H9 (cell line): ENCODE measurements at regions not wholly inside any gene's neighbourhood (a gene's known extent, or its start where the extent isn't known, plus 50 kb on each side); places are given as distances from the start of the nearest gene placed in this dataset.

Source experiments
- DNase-seq: peaks from one replicate; pipeline ENCODE4 v3.0.0-alpha.2; 2017
- H2AFZ ChIP-seq: one replicate; pipeline ENCODE4 v1.6.1; 2013; ENCODE audit warnings: mild to moderate bottlenecking, low read length, control low read depth, moderate library complexity
- H2AK5ac ChIP-seq: 2 replicates; pipeline ENCODE4 v1.6.1; 2013; ENCODE audit warnings: low read length, control low read depth, mixed read lengths; ENCODE audit not compliant: insufficient read length
- H2BK120ac ChIP-seq: one replicate; pipeline ENCODE4 v1.6.1; 2013; ENCODE audit warnings: low read depth, mild to moderate bottlenecking, low read length, control low read depth, inconsistent platforms; ENCODE audit not compliant: poor library complexity, severe bottlenecking
- H2BK12ac ChIP-seq: 2 replicates; pipeline ENCODE4 v1.6.1; 2013; ENCODE audit warnings: low read length, control low read depth, mixed read lengths, low read depth; ENCODE audit not compliant: insufficient read length
- H2BK15ac ChIP-seq: 2 replicates; pipeline ENCODE4 v1.6.1; 2013; ENCODE audit warnings: low read depth, low read length, control low read depth
- H2BK20ac ChIP-seq: one replicate; pipeline ENCODE4 v1.6.1; 2013; ENCODE audit warnings: low read depth, mild to moderate bottlenecking, low read length, control low read depth, inconsistent platforms; ENCODE audit not compliant: poor library complexity, severe bottlenecking
- H2BK5ac ChIP-seq: 2 replicates; pipeline ENCODE4 v1.6.1; 2013; ENCODE audit warnings: low read length, control low read depth, mixed read lengths; ENCODE audit not compliant: insufficient read length
- H3K14ac ChIP-seq: 2 replicates; pipeline ENCODE4 v1.6.1; 2013; ENCODE audit warnings: low read length, control low read depth; ENCODE audit not compliant: insufficient read depth
- H3K18ac ChIP-seq: 2 replicates; pipeline ENCODE4 v1.6.1; 2013; ENCODE audit warnings: low read depth, mild to moderate bottlenecking, mixed read lengths, low read length, control low read depth; ENCODE audit not compliant: insufficient read length
- H3K23ac ChIP-seq: 2 replicates; pipeline ENCODE4 v1.6.1; 2013; ENCODE audit warnings: low read length, control low read depth, mixed read lengths, low read depth; ENCODE audit not compliant: insufficient read length
- H3K23me2 ChIP-seq: 2 replicates; pipeline ENCODE4 v1.6.1; 2013; ENCODE audit warnings: low read depth, mild to moderate bottlenecking, mixed read lengths, low read length, control low read depth; ENCODE audit not compliant: insufficient read length, poor library complexity, severe bottlenecking
- H3K27ac ChIP-seq: 2 replicates; pipeline ENCODE4 v1.5.1; 2013; ENCODE audit warnings: low read length, control low read depth, mixed read lengths, low read depth; ENCODE audit not compliant: insufficient read length
- H3K27me3 ChIP-seq: 2 replicates; pipeline ENCODE4 v1.6.1; 2013; ENCODE audit warnings: low read length, control low read depth, inconsistent platforms; ENCODE audit not compliant: insufficient read depth
- H3K4ac ChIP-seq: 2 replicates; pipeline ENCODE4 v1.6.1; 2013; ENCODE audit warnings: low read depth, mild to moderate bottlenecking, control low read depth, inconsistent platforms, low read length, moderate library complexity
- H3K4me1 ChIP-seq: 2 replicates; pipeline ENCODE4 v1.6.1; 2013; ENCODE audit warnings: low read length, control low read depth, inconsistent platforms; ENCODE audit not compliant: insufficient read depth
- H3K4me2 ChIP-seq: 2 replicates; pipeline ENCODE4 v1.6.1; 2013; ENCODE audit warnings: low read length, control low read depth, mixed read lengths; ENCODE audit not compliant: insufficient read length, insufficient read depth
- H3K56ac ChIP-seq: 2 replicates; pipeline ENCODE4 v1.6.1; 2013; ENCODE audit warnings: low read depth, mild to moderate bottlenecking, mixed read lengths, low read length, control low read depth; ENCODE audit not compliant: insufficient read length
- H3K79me1 ChIP-seq: 2 replicates; pipeline ENCODE4 v1.6.1; 2013; ENCODE audit warnings: low read depth, mild to moderate bottlenecking, moderate library complexity, low read length, control low read depth, inconsistent platforms; ENCODE audit not compliant: insufficient read depth, poor library complexity, severe bottlenecking
- H3K79me2 ChIP-seq: 2 replicates; pipeline ENCODE4 v1.6.1; 2013; ENCODE audit warnings: low read length, control low read depth, inconsistent platforms; ENCODE audit not compliant: insufficient read depth
- H3K9ac ChIP-seq: 2 replicates; pipeline ENCODE4 v1.6.1; 2013; ENCODE audit warnings: low read length, control low read depth, mixed read lengths; ENCODE audit not compliant: insufficient read length; ENCODE audit errors: extremely low read depth
- H3K9me3 ChIP-seq: one replicate; pipeline ENCODE4 v1.6.1; 2013; ENCODE audit warnings: low read depth, low read length, inconsistent platforms; ENCODE audit not compliant: control insufficient read depth
- H3T11ph ChIP-seq: one replicate; pipeline ENCODE4 v1.6.1; 2013; ENCODE audit warnings: mild to moderate bottlenecking, low read length, control low read depth, inconsistent platforms
- H4K20me1 ChIP-seq: one replicate; pipeline ENCODE4 v1.6.1; 2013; ENCODE audit not compliant: control insufficient read depth, insufficient read length, insufficient read depth
- H4K5ac ChIP-seq: 2 replicates; pipeline ENCODE4 v1.6.1; 2013; ENCODE audit warnings: low read depth, mild to moderate bottlenecking, mixed read lengths, low read length, control low read depth; ENCODE audit not compliant: insufficient read length
- H4K8ac ChIP-seq: replicated peaks from 2 replicates; pipeline ENCODE4 v1.6.1; 2013; ENCODE audit warnings: low read length, control low read depth, mixed read lengths, low read depth; ENCODE audit not compliant: insufficient read length
- H4K91ac ChIP-seq: 2 replicates; pipeline ENCODE4 v1.6.1; 2013; ENCODE audit warnings: low read depth, mild to moderate bottlenecking, moderate library complexity, mixed read lengths, low read length, control low read depth; ENCODE audit not compliant: insufficient read length
- H3K27ac Mint-ChIP-seq, 3 experiments: 2 replicates in 2 of 3; 3 replicates in 1 of 3; pipeline ENCODE4 v1.8.0; 2020 to 2021; ENCODE audit warnings: mixed read lengths in 3 of 3, mild to moderate bottlenecking in 1 of 3, moderate library complexity in 1 of 3
- H3K27me3 Mint-ChIP-seq: 2 replicates; pipeline ENCODE4 v1.8.0; 2021; ENCODE audit warnings: low read depth, mild to moderate bottlenecking, moderate library complexity, mixed read lengths
- H3K36me3 Mint-ChIP-seq, 3 experiments: 2 replicates in 2 of 3; 3 replicates in 1 of 3; pipeline ENCODE4 v1.8.0; 2020 to 2021; ENCODE audit warnings: low read depth in 3 of 3, mixed read lengths in 3 of 3; ENCODE audit not compliant: insufficient read depth in 1 of 3
- H3K4me1 Mint-ChIP-seq, 2 experiments: 2 replicates each; pipeline ENCODE4 v1.8.0; 2020; ENCODE audit warnings: mixed read lengths in 2 of 2
- H3K4me3 Mint-ChIP-seq, 2 experiments: 2 replicates in 1 of 2; 3 replicates in 1 of 2; pipeline ENCODE4 v1.8.0; 2020 to 2021; ENCODE audit warnings: mild to moderate bottlenecking in 2 of 2, mixed read lengths in 2 of 2, moderate library complexity in 1 of 2
- H3K9me3 Mint-ChIP-seq, 2 experiments: 2 replicates in 1 of 2; 3 replicates in 1 of 2; pipeline ENCODE4 v1.8.0; 2020; ENCODE audit warnings: mild to moderate bottlenecking in 2 of 2, mixed read lengths in 2 of 2, moderate library complexity in 1 of 2
- WGBS: extraction: QIAGEN DNeasy Blood & Tissue Kit; methylation state at CpG from one replicate; pipeline ENCODE4 v1.1.7; 2013; ENCODE audit warnings: missing lambda C conversion rate, low lambda C conversion rate, mixed read lengths; ENCODE audit not compliant: insufficient read length; ENCODE audit errors: extremely low coverage; 5-methylcytosine and 5-hydroxymethylcytosine counted together
- TF ChIP-seq, protein P1 (sequence below): fragments of 200-600 bp; sonication (generic); conservative IDR thresholded peaks from 3 replicates; pipeline ENCODE4 v1.8.0; 2021; ENCODE audit warnings: antibody characterized with exemption, mild to moderate bottlenecking

DNA sequence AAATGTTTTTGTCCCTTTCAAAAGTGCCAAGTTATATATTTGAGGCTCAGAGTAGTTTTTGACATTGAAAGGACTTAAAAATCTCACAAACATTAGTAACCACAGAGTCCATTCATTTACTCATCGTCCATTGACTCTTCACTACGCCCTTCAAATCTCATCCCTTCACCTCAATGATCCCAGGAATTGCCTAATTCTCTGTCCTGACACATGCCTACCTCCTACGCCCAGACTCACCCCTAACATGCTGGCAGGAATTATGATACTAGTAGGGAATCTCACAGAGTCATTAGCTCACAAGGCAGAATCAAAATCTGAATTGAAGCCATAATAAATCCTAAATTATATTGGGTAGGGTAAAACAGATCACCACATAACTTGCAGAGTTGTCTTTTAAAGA is 410.1 kb downstream of the RAP2B start:
- no peak overlapping the region for H3K27ac ChIP-seq
- no peak for DNase-seq
- H3K9me3 Mint-ChIP-seq: peaks cover 4 to 11% of the 10 kb centered on the region in 2 experiments; a peak in 4 of 5 replicates
- H3K27ac Mint-ChIP-seq: no peak overlapping the region
- no peak overlapping the region for H3K56ac ChIP-seq
- no peak overlapping the region for H4K91ac ChIP-seq
- H3K4me1 Mint-ChIP-seq: peaks cover 4 to 12% of the 10 kb centered on the region in 2 experiments
- H4K20me1 ChIP-seq: no peaks in the 10 kb centered on the region
- H2BK15ac ChIP-seq: no peak overlapping the region
- no peak overlapping the region for H3T11ph ChIP-seq
- WGBS: no CpG with 5 or more reads among the region's 3 CpGs
- TF ChIP-seq, protein P1, sequence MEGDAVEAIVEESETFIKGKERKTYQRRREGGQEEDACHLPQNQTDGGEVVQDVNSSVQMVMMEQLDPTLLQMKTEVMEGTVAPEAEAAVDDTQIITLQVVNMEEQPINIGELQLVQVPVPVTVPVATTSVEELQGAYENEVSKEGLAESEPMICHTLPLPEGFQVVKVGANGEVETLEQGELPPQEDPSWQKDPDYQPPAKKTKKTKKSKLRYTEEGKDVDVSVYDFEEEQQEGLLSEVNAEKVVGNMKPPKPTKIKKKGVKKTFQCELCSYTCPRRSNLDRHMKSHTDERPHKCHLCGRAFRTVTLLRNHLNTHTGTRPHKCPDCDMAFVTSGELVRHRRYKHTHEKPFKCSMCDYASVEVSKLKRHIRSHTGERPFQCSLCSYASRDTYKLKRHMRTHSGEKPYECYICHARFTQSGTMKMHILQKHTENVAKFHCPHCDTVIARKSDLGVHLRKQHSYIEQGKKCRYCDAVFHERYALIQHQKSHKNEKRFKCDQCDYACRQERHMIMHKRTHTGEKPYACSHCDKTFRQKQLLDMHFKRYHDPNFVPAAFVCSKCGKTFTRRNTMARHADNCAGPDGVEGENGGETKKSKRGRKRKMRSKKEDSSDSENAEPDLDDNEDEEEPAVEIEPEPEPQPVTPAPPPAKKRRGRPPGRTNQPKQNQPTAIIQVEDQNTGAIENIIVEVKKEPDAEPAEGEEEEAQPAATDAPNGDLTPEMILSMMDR: no peak
- H3K23ac ChIP-seq: no peak overlapping the region
- no peak overlapping the region for H3K4me2 ChIP-seq
- H3K79me2 ChIP-seq: no peaks in the 10 kb centered on the region
- H3K27me3 ChIP-seq: no peaks in the 10 kb centered on the region
- no peak overlapping the region for H3K14ac ChIP-seq
- no peak overlapping the region for H2BK12ac ChIP-seq
- no peaks in the 10 kb centered on the region for H3K4me1 ChIP-seq
- no peak overlapping the region for H3K4ac ChIP-seq
- H3K27me3 Mint-ChIP-seq: no peaks in the 10 kb centered on the region
- H3K4me3 Mint-ChIP-seq: no peak overlapping the region
- H4K5ac ChIP-seq: no peak overlapping the region
- H2BK20ac ChIP-seq: no peak overlapping the region
- H3K18ac ChIP-seq: no peak overlapping the region
- no peak overlapping the region for H2BK120ac ChIP-seq
- no peaks in the 10 kb centered on the region for H3K79me1 ChIP-seq
- H2AK5ac ChIP-seq: no peak overlapping the region
- no peak overlapping the region for H2AFZ ChIP-seq
- H3K23me2 ChIP-seq: no peaks in the 10 kb centered on the region
- no peak overlapping the region for H3K9ac ChIP-seq
- peaks cover 0 to 6% (median 0%) of the 10 kb centered on the region in 3 experiments; a peak in 2 of 7 replicates for H3K36me3 Mint-ChIP-seq
- H2BK5ac ChIP-seq: no peak overlapping the region
- H4K8ac ChIP-seq: no peak overlapping the region
- no peaks in the 10 kb centered on the region for H3K9me3 ChIP-seq
